ENCODE measurements at regions not wholly inside any gene's neighbourhood (a gene's known extent, or its start where the extent isn't known, plus 50 kb on each side); places are given as distances from the start of the nearest gene placed in this dataset.

DNA sequence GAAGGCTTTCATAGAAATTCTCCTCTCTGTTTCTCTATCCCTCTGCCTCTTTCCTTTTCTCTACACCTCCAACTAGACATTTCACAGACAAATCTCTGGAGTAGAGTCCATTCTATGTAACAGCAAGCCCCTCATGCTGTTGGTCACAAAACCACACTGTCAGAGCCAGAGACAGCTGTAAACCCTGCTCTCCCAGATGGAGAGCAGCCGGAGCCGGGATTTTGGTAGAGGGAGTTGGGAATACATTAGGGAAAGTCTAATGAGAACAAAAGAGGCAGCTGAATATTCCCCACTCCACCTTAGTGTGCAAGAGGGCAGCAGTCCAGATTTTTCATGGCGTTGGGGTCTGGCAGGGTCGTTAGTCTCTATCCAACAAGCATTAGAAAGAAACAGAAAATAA, 68.3 kb upstream of the EDN1 start:
- Mint-ChIP-seq H3K27me3 (no peaks in the 10 kb centered on the region), H3K4me1 (no peaks in the 10 kb centered on the region), H3K9me3 (no peaks in the 10 kb centered on the region), H3K27ac (peak overlapping the region in 1 of 2 donors; percentile 14), H3K4me3 (no peak overlapping the region)
- DNase-seq (no peak), ATAC-seq (no peak)

DNA sequence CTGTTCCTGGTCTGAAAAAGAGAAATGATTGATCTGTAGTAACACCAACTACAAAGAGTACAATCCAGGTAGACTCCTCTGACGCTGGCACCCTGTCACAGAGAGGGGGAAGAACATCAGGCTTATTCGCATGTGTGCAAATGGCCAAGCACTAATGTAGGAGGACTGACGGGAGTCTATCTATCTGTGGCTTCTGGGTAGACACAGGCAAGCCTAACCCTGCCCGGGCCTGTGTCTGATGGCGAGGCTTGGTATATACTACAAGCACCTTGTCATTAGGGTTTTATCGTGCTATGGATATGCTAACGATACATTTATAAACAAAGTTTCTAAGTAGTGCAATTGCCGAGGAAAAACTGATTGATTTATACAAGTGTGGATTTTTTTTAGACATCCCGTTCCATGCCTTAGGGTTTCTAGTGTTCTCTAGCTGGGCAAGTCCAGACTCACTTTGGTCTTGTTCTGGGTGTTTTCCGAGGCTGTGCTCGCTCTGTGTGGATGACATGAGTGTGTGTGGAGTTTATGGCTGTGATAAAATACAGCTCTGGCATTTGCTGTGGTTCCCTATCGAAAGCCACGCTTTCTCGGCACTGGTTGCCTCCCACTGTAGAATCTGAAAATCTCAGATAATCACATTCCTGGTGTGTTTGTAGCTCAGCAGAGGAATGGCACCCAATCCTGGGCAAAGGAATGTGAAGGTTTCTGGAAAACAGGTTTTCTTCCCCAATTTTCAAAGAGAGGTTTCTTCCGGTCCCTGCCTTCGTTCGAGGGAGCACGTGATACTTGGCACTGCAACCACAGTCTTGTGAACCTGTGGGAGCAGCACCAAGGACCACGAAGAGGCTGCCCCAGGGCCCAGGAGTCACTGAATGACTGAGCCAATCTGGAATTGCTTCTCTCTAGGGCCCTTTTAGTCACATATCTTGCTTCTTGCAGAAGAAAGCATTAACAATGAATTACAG, 67.5 kb upstream of the EDN1 start:
- Mint-ChIP-seq H3K4me1 (no peaks in the 10 kb centered on the region), H3K9me3 (no peaks in the 10 kb centered on the region), H3K27ac (no peak overlapping the region), H3K27me3 (no peaks in the 10 kb centered on the region), H3K4me3 (no peak overlapping the region)
- ATAC-seq (no peak), DNase-seq (no peak)

DNA sequence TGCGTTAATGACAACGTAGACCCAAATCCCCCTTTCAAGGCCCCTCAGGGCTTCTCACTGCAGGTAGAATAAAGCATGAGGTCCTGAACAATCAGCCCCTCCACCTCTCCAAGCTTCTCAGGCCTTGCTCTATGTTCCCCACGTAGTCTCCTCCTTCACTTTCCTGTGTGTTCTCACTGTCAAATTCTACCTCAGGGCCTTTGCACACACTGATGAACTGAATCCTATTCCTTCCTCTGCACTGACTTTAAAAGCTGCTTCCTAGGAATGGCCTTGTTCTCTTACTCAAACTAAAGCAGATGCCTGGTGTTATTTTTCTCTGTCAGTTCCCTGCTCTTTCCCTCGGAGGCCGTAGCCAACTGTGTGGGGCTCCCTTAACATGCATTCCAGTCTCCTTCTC, 66.8 kb upstream of the EDN1 start:
- H3K27ac Mint-ChIP-seq, result no peak overlapping the region
- no peaks in the 10 kb centered on the region for H3K9me3 Mint-ChIP-seq
- no peaks in the 10 kb centered on the region for H3K27me3 Mint-ChIP-seq
- ATAC-seq, result no peak
- peaks cover 2% of the 10 kb centered on the region for H3K4me1 Mint-ChIP-seq
- no peak overlapping the region for H3K4me3 Mint-ChIP-seq
- DNase-seq, result no peak

DNA sequence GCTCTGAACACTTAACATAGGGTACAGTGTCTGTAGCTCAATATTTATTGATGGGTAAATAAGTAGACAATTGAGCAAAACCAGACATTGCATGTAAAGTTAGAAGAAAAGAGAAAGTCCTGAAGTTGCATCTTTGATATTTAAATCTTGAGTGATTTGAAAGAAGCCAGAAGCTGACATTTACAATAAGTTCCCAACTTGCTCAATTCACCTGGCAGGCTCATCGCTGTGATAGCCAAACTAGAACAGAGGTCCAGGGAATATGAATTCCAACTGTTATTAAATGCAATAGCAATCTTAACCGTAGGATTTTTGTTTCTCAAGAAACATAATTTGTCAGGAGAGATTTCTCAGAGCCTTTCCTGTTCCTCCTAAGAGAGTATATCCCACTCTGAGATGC, 65.9 kb upstream of the EDN1 start:
- H3K9me3 Mint-ChIP-seq, result no peaks in the 10 kb centered on the region
- H3K27ac Mint-ChIP-seq, result no peak overlapping the region
- no peaks in the 10 kb centered on the region for H3K27me3 Mint-ChIP-seq
- ATAC-seq (no peak), DNase-seq (no peak)
- no peak overlapping the region for H3K4me3 Mint-ChIP-seq
- peaks cover 11% of the 10 kb centered on the region for H3K4me1 Mint-ChIP-seq

DNA sequence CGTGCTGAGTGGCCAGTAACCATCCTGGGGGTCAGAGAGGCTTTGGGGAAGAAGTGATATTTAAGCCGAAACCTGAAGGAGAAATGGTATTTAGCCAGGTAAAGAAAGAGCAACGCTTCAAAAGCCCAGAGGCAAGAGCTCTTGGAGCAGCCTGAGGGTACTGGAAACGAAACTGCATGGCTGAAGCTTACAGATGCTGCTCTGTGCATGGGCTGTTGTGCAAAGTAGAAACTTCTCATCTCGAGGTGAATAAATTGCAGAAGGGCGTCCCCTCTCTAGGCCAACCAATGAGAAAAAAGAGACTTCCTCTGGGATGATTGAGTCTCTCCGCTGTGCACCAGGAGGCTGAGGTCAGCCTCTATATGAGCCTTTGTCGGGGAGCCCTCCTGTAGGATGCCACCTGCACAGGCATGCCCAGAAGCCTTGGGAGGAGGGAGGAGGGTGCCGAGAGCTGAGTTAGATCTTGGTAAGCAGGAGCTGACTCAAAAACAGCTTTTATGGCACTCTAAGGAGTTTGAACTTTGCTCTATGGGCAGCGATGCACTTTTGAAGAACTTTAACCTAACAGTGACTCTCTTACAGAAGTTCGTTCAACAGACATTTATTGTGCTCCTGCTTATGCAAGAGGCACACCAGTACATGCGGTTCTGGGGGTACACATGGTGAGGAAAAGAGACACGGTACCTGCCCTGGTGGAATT, 61.6 kb upstream of the EDN1 start:
- peak overlapping the region in 1 of 2 donors; percentile 52 for H3K27ac Mint-ChIP-seq

DNA sequence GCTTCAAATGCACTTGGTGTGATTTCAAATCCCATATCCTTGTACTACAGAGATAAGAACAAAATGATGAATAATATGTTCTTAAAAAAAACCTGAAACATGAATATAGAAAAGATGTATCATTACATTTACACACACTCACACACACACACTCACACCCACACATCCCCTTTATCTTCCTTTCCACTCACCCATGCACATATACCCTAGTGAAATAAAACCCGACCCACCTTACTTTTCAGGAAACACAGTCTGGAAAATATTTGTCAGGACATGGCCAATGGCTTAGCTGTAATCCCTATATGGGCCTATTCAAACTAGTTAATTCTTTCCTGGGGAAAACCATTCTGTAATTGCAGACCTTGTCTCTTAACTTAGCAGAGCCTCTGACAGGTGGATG, 60.8 kb upstream of the EDN1 start:
- H3K27me3 Mint-ChIP-seq, result no peaks in the 10 kb centered on the region
- peaks cover 41% of the 10 kb centered on the region for H3K4me1 Mint-ChIP-seq
- H3K27ac Mint-ChIP-seq, result no peak overlapping the region
- no peaks in the 10 kb centered on the region for H3K9me3 Mint-ChIP-seq
- DNase-seq (no peak), ATAC-seq (no peak)
- H3K4me3 Mint-ChIP-seq, result no peak overlapping the region

More for the DNA sequence above, 61.6 kb upstream of the EDN1 start:
- ATAC-seq, result no peak
- peaks cover 34% of the 10 kb centered on the region for H3K4me1 Mint-ChIP-seq
- H3K27me3 Mint-ChIP-seq, result no peaks in the 10 kb centered on the region
- DNase-seq, result no peak
- no peaks in the 10 kb centered on the region for H3K9me3 Mint-ChIP-seq
- no peak overlapping the region for H3K4me3 Mint-ChIP-seq

DNA sequence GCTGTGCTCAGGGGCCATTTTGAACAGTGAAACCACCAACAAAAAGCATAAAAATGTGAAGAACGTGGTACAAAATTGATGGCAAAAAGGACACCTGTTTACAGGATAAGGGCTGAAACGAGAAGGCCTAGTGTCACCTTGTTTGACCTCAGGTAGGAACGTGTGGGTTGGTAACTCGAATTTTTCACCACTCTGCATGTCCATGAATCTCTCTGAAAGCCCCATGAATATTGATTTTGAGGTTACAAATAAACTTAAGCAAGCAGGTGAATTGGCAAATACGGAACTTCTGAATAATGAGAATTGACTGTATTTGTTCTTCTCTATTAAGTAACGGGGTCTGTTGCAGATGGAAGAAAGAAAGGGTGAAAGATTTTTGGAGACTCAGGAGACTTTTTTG, 59.6 kb upstream of the EDN1 start:
- H3K9me3 Mint-ChIP-seq, result no peaks in the 10 kb centered on the region
- no peak overlapping the region for H3K4me3 Mint-ChIP-seq
- DNase-seq (no peak), ATAC-seq (no peak)
- no peaks in the 10 kb centered on the region for H3K27me3 Mint-ChIP-seq
- H3K27ac Mint-ChIP-seq, result no peak overlapping the region
- peaks cover 47% of the 10 kb centered on the region for H3K4me1 Mint-ChIP-seq

DNA sequence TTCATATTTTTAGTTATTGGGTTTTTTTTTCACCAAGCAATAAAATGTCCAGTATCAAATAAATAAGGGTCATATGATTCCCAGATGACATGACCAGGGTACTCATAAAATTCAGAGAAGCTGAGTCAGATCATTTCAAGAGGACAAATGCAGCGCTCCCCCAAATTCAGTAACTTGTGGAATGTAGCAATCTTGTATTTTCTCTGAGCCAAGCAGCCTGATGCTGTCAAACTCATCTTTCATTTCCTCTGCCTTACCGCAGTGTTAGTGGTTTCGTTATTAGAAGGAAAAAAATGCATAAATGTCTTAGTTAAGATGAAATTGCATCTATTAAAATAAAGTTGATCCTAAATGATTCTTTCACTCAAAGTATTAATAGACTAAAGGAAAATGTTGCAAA, 57.8 kb upstream of the EDN1 start:
- H3K9me3 Mint-ChIP-seq, result no peaks in the 10 kb centered on the region
- H3K27ac Mint-ChIP-seq, result no peak overlapping the region
- DNase-seq, result no peak
- H3K4me1 Mint-ChIP-seq, result peaks cover 47% of the 10 kb centered on the region
- no peak for ATAC-seq
- H3K4me3 Mint-ChIP-seq, result peak overlapping the region in 1 of 2 donors; percentile 24
- H3K27me3 Mint-ChIP-seq, result no peaks in the 10 kb centered on the region

DNA sequence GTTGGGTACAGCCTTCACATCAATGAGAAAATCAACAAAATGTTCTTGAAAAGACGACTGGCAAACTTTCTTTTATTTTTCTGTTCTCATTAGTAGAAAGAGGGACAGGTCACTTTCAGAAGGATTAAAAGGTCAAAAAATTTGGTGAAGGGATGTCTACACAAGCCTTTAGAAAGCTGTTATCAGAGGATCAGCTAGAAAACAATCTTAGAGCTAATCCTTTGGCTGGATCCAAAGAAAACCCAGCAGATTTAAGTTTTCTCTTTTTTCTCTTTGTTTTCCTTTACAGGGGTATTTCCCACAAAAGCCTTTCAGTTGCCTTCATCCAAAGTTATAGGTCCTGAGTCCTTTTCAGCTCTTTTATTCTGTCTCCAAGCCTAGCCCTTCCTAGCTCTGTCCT, 57.3 kb upstream of the EDN1 start:
- Mint-ChIP-seq H3K4me1 (peaks cover 48% of the 10 kb centered on the region), H3K4me3 (no peak overlapping the region), H3K27ac (no peak overlapping the region), H3K27me3 (no peaks in the 10 kb centered on the region), H3K9me3 (no peaks in the 10 kb centered on the region)
- ATAC-seq (no peak), DNase-seq (no peak)

DNA sequence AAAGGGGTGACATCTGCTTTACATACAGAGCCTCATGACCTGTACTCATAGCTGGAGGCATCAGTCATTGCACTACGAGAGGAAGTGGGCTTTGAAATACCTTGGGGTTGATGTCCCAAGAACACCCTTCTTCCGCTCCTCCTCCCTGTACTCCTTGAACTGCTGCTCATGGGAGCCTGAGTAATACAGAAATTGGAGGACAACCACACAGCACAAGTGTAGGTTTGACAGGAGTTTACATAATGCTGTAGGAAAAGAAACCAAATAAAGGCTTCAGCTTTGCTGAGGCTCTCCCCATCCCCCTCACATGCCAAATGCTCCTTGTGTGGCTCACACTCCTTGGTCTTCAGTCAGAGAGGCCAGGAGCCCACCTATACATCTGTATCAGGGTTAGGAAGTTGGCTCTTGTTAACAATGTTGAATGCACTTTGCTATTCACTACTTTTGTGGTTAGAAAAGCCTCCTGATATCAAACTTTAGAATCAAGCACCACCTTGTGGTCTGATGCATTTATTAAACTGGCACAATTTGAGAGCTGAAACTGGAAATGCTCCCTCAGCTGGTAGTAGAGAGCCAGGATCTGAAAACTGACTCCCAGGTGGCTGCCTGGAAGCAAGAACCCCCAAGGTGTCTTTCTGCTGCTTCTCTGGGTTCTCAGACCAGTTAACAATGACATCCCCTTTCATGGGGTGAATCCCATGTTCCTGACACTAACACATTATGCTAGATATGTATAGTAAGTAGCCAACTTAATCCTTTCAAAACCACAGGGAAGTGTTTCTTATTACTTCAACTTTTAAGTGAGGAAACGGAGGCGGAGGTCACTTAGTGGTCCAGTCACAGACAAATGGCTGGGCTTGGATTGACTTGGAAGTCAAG, 56.2 kb upstream of the EDN1 start:
- Mint-ChIP-seq H3K4me3 (peak overlapping the region; percentile 32 to 41), H3K9me3 (no peaks in the 10 kb centered on the region), H3K4me1 (peaks cover 51% of the 10 kb centered on the region), H3K27me3 (no peaks in the 10 kb centered on the region), H3K27ac (peak overlapping the region; percentile 14 to 69)
- ATAC-seq (peak; percentile 96), DNase-seq (peak; percentile 38 to 70)

DNA sequence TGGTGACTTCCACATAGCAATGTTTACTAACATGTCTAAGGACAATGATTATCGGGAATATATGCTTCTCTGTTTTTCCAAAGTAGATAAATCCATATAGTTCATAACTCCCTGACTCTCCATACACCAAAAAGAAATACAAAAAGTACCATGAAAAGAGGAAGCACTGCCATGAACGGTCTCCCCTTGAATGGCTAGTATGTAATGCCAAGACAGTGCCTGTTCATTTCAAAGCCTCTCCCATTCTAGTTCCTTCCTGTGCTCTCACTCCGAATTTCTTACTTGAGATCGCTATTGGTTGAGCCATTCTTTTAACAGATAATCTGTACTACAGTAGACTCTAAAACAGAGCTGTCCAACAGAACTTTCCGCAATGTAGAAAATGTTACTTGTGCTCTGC, 54.8 kb upstream of the EDN1 start:
- H3K27ac Mint-ChIP-seq, result no peak overlapping the region
- DNase-seq (no peak), ATAC-seq (no peak)
- H3K4me3 Mint-ChIP-seq, result no peak overlapping the region
- H3K4me1 Mint-ChIP-seq, result peaks cover 42% of the 10 kb centered on the region
- H3K27me3 Mint-ChIP-seq, result no peaks in the 10 kb centered on the region
- H3K9me3 Mint-ChIP-seq, result no peaks in the 10 kb centered on the region

DNA sequence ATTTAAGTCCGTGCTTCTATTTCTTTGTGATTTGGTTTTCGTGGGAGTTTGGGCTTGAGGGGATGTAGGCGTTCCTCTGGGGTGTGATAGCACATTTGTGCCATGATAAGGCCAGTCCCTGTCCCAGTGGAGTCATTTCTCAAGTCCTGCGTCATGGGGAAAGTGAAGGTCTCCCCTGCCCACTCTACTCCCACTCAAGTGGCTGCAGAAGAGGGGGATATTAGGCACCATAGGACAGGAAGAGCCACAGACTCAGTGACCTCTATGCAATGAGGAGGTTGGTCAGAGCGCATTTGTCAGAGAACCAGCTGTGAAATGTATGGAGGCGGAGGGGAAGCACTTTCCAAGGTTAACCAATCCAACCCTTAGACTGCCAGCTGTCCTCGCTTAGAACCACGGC, 51.9 kb upstream of the EDN1 start:
- H3K4me3 Mint-ChIP-seq, result no peak overlapping the region
- peaks cover 51% of the 10 kb centered on the region for H3K4me1 Mint-ChIP-seq
- no peaks in the 10 kb centered on the region for H3K27me3 Mint-ChIP-seq
- DNase-seq, result peak in 1 of 2 donors; percentile 17
- peak; percentile 4 for ATAC-seq
- peak overlapping the region in 1 of 2 donors; percentile 93 for H3K27ac Mint-ChIP-seq
- no peaks in the 10 kb centered on the region for H3K9me3 Mint-ChIP-seq
